RWPE2 (cell line): ENCODE measurements at regions not wholly inside any gene's neighbourhood (a gene's known extent, or its start where the extent isn't known, plus 50 kb on each side); places are given as distances from the start of the nearest gene placed in this dataset.

Experiments used
- ATAC-seq: fragments of 200-7000 bp; cut with Tn5 transposase; 3 replicates; pipeline ENCODE4 v1.9.1; 2021; ENCODE audit warnings: low read depth
- DNase-seq: peaks from one replicate; pipeline ENCODE4 v3.0.0-alpha.2; 2020; ENCODE audit warnings: low spot score
- H3K27ac ChIP-seq: fragments of 450-650 bp; 2 replicates; pipeline ENCODE4 v1.5.1; 2017; ENCODE audit warnings: mild to moderate bottlenecking; ENCODE audit not compliant: poor library complexity, severe bottlenecking
- H3K27me3 ChIP-seq: fragments of 250-450 bp; sonication (Bioruptor Pico); 2 replicates; pipeline ENCODE4 v1.5.1; 2021; ENCODE audit warnings: mild to moderate bottlenecking, moderate library complexity; ENCODE audit not compliant: insufficient read depth, poor library complexity, severe bottlenecking
- H3K36me3 ChIP-seq: fragments of 250-450 bp; sonication (Bioruptor Pico); 2 replicates; pipeline ENCODE4 v1.5.1; 2020; ENCODE audit warnings: low read depth, mild to moderate bottlenecking, moderate library complexity
- H3K4me1 ChIP-seq: fragments of 250-450 bp; sonication (Bioruptor Pico); 2 replicates; pipeline ENCODE4 v1.5.1; 2021; ENCODE audit warnings: mild to moderate bottlenecking, moderate library complexity; ENCODE audit not compliant: insufficient read depth, poor library complexity, severe bottlenecking
- H3K4me3 ChIP-seq: fragments of 250-450 bp; sonication (Bioruptor Pico); 2 replicates; pipeline ENCODE4 v1.5.1; 2021; ENCODE audit warnings: mild to moderate bottlenecking, moderate library complexity; ENCODE audit not compliant: severe bottlenecking
- H3K9me3 ChIP-seq: fragments of 250-450 bp; sonication (Bioruptor Pico); 2 replicates; pipeline ENCODE4 v1.5.1; 2021; ENCODE audit warnings: mild to moderate bottlenecking, moderate library complexity; ENCODE audit not compliant: severe bottlenecking
- TF ChIP-seq, protein P1 (sequence below): fragments of 450-650 bp; IDR thresholded peaks from one replicate; pipeline ENCODE4 v1.5.1; 2017; ENCODE audit warnings: mild to moderate bottlenecking, moderate library complexity; ENCODE audit not compliant: poor library complexity, severe bottlenecking

DNA sequence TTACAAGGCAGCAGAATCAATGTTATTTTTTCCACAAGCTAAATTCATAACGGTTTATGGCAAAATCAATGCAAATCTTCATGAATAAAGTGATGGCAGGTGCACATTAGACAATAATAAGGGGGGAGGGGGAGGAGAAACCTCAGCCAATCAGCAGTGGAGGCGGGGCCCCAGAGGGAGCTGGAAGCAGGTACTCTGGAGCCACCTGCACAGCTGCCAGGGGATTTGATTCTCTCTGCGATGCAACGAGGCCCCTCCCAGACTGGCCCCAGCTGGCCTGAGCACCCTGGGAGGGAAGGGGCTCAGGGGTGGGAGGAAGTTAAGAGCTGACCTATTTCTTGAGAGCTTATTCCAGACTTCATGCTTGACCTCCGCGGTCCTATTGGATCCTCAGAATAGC, 127.8 kb upstream of the IGSF21 start:
- TF ChIP-seq, protein P1, sequence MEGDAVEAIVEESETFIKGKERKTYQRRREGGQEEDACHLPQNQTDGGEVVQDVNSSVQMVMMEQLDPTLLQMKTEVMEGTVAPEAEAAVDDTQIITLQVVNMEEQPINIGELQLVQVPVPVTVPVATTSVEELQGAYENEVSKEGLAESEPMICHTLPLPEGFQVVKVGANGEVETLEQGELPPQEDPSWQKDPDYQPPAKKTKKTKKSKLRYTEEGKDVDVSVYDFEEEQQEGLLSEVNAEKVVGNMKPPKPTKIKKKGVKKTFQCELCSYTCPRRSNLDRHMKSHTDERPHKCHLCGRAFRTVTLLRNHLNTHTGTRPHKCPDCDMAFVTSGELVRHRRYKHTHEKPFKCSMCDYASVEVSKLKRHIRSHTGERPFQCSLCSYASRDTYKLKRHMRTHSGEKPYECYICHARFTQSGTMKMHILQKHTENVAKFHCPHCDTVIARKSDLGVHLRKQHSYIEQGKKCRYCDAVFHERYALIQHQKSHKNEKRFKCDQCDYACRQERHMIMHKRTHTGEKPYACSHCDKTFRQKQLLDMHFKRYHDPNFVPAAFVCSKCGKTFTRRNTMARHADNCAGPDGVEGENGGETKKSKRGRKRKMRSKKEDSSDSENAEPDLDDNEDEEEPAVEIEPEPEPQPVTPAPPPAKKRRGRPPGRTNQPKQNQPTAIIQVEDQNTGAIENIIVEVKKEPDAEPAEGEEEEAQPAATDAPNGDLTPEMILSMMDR, result no peak
- H3K36me3 ChIP-seq, result no peaks in the 10 kb centered on the region
- H3K4me3 ChIP-seq, result no peak overlapping the region
- H3K4me1 ChIP-seq, result no peaks in the 10 kb centered on the region
- no peak for ATAC-seq
- H3K27ac ChIP-seq, result no peak overlapping the region
- no peaks in the 10 kb centered on the region for H3K27me3 ChIP-seq
- no peaks in the 10 kb centered on the region for H3K9me3 ChIP-seq
- no peak for DNase-seq

DNA sequence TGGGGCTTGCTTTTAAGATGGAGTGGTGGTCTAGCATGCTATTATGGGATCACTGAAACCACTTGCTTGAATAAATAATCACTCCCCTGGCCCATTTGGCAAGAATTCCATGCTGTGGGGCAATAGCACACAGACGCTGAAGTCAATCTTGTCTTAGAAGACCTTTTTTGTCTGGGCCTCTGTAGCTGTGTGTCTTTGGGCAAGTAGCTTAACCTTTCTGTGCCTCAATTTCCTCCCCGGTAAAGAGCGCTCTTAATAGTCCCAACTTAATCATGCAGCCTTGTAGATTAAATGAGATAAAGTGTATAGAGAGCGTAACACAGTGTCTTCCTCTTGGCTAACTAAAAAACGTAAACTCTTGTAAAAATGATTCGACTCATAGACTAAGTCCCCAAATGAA, 125.4 kb upstream of the IGSF21 start:
- H3K27ac ChIP-seq, result no peak overlapping the region
- DNase-seq (no peak), ATAC-seq (no peak)
- H3K4me3 ChIP-seq, result no peak overlapping the region
- no peaks in the 10 kb centered on the region for H3K27me3 ChIP-seq
- no peaks in the 10 kb centered on the region for H3K9me3 ChIP-seq
- no peaks in the 10 kb centered on the region for H3K36me3 ChIP-seq
- TF ChIP-seq, protein P1, result no peak
- H3K4me1 ChIP-seq, result no peaks in the 10 kb centered on the region

DNA sequence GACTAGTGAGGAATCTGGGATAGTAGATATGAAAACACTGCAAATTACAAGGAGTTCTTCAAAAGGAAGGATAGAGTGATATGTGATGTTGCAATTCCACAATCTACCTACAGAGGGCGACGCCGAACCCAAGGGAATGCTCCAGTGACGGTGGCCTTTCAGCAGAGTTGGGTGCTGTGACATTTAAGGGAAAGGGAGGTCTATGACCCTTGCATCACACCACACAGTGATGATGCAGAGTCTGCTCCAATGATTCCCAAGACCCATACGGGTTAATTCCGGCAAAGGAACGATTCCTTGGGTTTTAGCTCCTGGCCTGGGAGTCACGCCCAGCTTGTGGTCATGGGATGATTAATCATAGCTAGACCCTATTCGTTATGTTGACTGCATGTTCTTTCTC, 123.0 kb upstream of the IGSF21 start:
- H3K27me3 ChIP-seq, result no peaks in the 10 kb centered on the region
- H3K4me1 ChIP-seq, result no peaks in the 10 kb centered on the region
- H3K4me3 ChIP-seq, result no peak overlapping the region
- no peak overlapping the region for H3K27ac ChIP-seq
- H3K36me3 ChIP-seq, result no peaks in the 10 kb centered on the region
- ATAC-seq (no peak), DNase-seq (no peak)
- TF ChIP-seq, protein P1, result peak; percentile 36
- no peaks in the 10 kb centered on the region for H3K9me3 ChIP-seq

GRCh38 chr1:17986156-17986555, 121.4 kb upstream of the IGSF21 start:
- H3K4me1 ChIP-seq, result no peaks in the 10 kb centered on the region
- DNase-seq (no peak), ATAC-seq (no peak)
- H3K36me3 ChIP-seq, result no peaks in the 10 kb centered on the region
- TF ChIP-seq, protein P1, result no peak
- no peak overlapping the region for H3K4me3 ChIP-seq
- H3K27me3 ChIP-seq, result no peaks in the 10 kb centered on the region
- no peaks in the 10 kb centered on the region for H3K9me3 ChIP-seq
- H3K27ac ChIP-seq, result no peak overlapping the region

DNA sequence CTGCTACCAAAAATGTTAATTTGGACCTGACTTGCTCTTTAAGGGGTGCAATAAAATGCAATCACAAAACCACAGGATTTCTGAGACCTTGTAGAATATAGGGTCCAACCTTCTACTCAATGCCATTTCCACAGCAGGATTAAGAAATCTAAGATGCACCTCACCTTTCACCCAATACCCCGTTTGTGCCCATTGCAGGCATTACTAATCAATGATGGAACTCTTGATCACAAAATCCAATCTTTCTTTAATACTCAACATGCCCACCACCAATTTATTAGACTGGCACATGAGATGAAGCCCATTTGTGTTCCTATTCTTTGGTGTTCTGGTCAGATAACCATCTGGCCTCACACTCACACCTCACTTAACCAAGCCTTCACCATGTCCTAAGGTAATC, 117.2 kb upstream of the IGSF21 start:
- Histone ChIP-seq H3K36me3 (no peaks in the 10 kb centered on the region), H3K27ac (no peak overlapping the region), H3K9me3 (no peaks in the 10 kb centered on the region), H3K27me3 (peaks cover 12% of the 10 kb centered on the region), H3K4me1 (no peaks in the 10 kb centered on the region), H3K4me3 (no peak overlapping the region)
- TF ChIP-seq, protein P1, result no peak
- ATAC-seq (no peak), DNase-seq (no peak)
